IPS-18a (cell line): ENCODE measurements at regions not wholly inside any gene's neighbourhood (a gene's known extent, or its start where the extent isn't known, plus 50 kb on each side); places are given as distances from the start of the nearest gene placed in this dataset.

Experiments
- H3K27ac ChIP-seq: one replicate; pipeline ENCODE4 v1.5.1; 2013; ENCODE audit warnings: low read length
- H3K27me3 ChIP-seq: one replicate; pipeline ENCODE4 v1.6.1; 2013; ENCODE audit warnings: mild to moderate bottlenecking, low read length; ENCODE audit not compliant: control insufficient read depth, insufficient read depth
- H3K36me3 ChIP-seq: one replicate; pipeline ENCODE4 v1.6.1; 2013; ENCODE audit warnings: low read depth, low read length; ENCODE audit not compliant: control insufficient read depth
- H3K4me1 ChIP-seq: one replicate; pipeline ENCODE4 v1.6.1; 2013; ENCODE audit warnings: low read depth, low read length; ENCODE audit not compliant: control insufficient read depth
- H3K4me3 ChIP-seq: one replicate; pipeline ENCODE4 v1.5.1; 2013; ENCODE audit warnings: low read length
- H3K9ac ChIP-seq: one replicate; pipeline ENCODE4 v1.6.1; 2013; ENCODE audit warnings: mild to moderate bottlenecking, low read length, moderate library complexity
- H3K9me3 ChIP-seq: one replicate; pipeline ENCODE4 v1.6.1; 2013; ENCODE audit warnings: low read depth, low read length; ENCODE audit not compliant: control insufficient read depth

DNA sequence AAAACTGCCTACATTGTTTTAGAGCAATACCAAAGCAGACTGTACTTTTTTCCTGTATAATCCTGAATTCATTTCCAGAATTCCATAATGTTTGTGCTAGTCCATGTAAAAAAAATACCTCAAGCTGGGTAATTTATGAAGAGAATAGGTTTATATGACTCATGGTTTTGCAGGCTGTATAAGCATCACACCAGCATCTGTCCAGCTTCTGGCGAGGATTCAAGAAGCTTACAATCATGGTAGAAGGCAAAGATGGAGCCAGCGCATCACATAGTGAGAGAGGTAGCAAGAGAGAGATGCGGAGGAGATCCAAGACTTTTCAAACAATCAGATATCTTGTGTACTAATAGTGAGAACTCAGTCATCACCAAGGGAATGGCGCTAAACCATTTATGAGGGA, 280.3 kb upstream of the CDH9 start:
- no peaks in the 10 kb centered on the region for H3K36me3 ChIP-seq
- H3K4me1 ChIP-seq, result peaks cover 28% of the 10 kb centered on the region
- H3K9ac ChIP-seq, result no peak overlapping the region
- H3K27ac ChIP-seq, result no peak overlapping the region
- H3K9me3 ChIP-seq, result no peaks in the 10 kb centered on the region
- no peaks in the 10 kb centered on the region for H3K27me3 ChIP-seq
- H3K4me3 ChIP-seq, result no peak overlapping the region

- Histone ChIP-seq H3K4me1 (peaks cover 51% of the 10 kb centered on the region), H3K9ac (no peak overlapping the region)
Observed at GRCh38 chr5:27316271-27316650, 277.9 kb upstream of the CDH9 start.

DNA sequence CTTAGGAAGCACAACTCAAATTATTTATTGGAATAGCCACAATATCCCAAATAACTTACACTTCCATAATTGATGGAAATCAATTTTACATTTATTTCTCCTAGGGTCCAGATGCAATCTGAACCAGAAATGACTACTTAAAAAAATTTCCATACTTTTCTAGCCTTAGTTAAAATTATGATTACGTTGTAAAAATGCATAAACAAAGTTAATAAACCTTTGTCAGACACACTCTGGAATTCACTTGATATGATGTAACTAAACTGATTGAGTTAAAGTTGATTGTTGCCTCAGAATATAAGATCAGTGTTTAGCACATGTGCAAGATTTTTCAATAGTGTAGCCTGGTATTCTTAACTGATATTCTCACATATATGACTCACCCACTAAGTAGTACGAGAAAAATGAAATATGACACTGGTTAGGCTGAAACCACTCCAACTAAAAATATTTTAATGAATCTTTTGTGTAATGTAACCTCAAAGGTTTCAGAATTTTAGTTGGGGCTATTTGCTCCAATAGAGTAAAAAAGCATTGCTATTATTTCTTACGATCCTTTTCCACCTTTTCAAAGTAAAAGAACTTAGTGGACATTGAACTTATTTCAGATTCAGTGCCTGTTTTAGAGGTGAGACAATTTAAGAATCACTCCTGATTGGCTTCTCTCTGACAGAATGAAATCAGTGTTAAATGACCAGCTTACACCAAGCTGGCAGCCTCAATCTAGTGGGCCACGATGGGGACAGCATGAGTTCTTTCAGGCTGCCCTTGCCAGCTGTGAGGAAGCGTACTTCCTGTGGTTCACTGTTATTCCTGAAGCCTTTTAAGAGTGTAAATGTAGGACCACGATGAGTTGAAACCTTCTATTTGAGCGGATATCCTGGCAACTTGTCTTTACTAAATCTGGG, 277.2 kb upstream of the CDH9 start:
- Histone ChIP-seq H3K27ac (no peak overlapping the region), H3K27me3 (no peaks in the 10 kb centered on the region), H3K36me3 (no peaks in the 10 kb centered on the region), H3K4me3 (peak overlapping the region; percentile 34), H3K4me1 (peaks cover 57% of the 10 kb centered on the region), H3K9me3 (no peaks in the 10 kb centered on the region), H3K9ac (no peak overlapping the region)

More at GRCh38 chr5:27316271-27316650, 277.9 kb upstream of the CDH9 start:
- H3K9me3 ChIP-seq, result no peaks in the 10 kb centered on the region
- H3K27me3 ChIP-seq, result no peaks in the 10 kb centered on the region
- peak overlapping the region; percentile 34 for H3K4me3 ChIP-seq
- no peak overlapping the region for H3K27ac ChIP-seq
- H3K36me3 ChIP-seq, result no peaks in the 10 kb centered on the region

- Histone ChIP-seq H3K27me3 (no peaks in the 10 kb centered on the region), H3K36me3 (no peaks in the 10 kb centered on the region), H3K9ac (no peak overlapping the region)
Observed at GRCh38 chr5:27313549-27313948, 275.2 kb upstream of the CDH9 start.

GRCh38 chr5:27312291-27312893, 274.0 kb upstream of the CDH9 start:
- no peak overlapping the region for H3K27ac ChIP-seq
- H3K9ac ChIP-seq, result peak overlapping the region; percentile 5
- peaks cover 53% of the 10 kb centered on the region for H3K4me1 ChIP-seq
- H3K9me3 ChIP-seq, result no peaks in the 10 kb centered on the region
- no peaks in the 10 kb centered on the region for H3K27me3 ChIP-seq
- no peaks in the 10 kb centered on the region for H3K36me3 ChIP-seq
- H3K4me3 ChIP-seq, result no peak overlapping the region

More at GRCh38 chr5:27313549-27313948, 275.2 kb upstream of the CDH9 start:
- H3K27ac ChIP-seq, result no peak overlapping the region
- peaks cover 57% of the 10 kb centered on the region for H3K4me1 ChIP-seq
- H3K4me3 ChIP-seq, result no peak overlapping the region
- no peaks in the 10 kb centered on the region for H3K9me3 ChIP-seq

DNA sequence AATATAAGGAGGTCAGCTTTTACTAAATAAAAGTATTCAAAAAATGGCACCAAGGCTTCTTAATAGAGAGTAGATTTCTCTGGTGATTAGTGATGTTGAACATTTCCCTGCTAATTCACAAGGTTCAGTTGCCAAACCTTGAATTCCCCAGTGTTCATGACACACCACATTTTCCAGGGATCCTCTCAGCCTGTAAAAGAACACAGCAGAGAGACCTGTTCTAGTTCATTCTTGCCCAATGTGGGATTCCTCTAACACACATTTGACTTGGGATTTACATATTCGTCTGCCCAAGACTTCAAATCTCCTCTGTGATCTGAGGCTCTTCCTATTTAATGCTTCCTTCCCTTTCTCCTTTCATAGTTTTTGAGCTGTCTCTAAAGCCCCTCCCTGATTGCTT, 273.2 kb upstream of the CDH9 start:
- Histone ChIP-seq H3K9me3 (no peaks in the 10 kb centered on the region), H3K4me3 (no peak overlapping the region), H3K36me3 (no peaks in the 10 kb centered on the region), H3K4me1 (peaks cover 46% of the 10 kb centered on the region), H3K27ac (peak overlapping the region; percentile 48), H3K27me3 (no peaks in the 10 kb centered on the region), H3K9ac (no peak overlapping the region)

DNA sequence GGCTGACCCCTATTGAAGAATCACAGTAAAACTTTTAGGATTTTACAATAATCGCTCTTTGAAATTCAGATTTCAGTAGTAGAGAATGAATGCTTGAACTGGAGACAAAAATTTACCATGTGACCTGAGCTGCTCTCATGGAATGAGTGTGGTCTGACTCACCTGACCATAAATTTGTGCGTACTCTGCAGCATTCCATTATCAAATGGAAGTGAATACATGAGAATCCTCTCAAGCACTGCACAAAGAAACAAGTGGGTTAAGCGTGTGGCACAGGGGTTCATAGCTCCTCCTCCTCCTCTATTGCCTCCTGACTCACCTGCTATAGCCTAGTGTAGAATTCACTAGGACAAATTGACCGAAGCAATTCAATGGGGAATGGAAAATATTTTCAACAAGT, 269.8 kb upstream of the CDH9 start:
- no peaks in the 10 kb centered on the region for H3K27me3 ChIP-seq
- H3K9ac ChIP-seq, result no peak overlapping the region
- H3K4me1 ChIP-seq, result peaks cover 24% of the 10 kb centered on the region
- H3K27ac ChIP-seq, result no peak overlapping the region
- H3K36me3 ChIP-seq, result no peaks in the 10 kb centered on the region
- H3K9me3 ChIP-seq, result no peaks in the 10 kb centered on the region
- H3K4me3 ChIP-seq, result no peak overlapping the region

DNA sequence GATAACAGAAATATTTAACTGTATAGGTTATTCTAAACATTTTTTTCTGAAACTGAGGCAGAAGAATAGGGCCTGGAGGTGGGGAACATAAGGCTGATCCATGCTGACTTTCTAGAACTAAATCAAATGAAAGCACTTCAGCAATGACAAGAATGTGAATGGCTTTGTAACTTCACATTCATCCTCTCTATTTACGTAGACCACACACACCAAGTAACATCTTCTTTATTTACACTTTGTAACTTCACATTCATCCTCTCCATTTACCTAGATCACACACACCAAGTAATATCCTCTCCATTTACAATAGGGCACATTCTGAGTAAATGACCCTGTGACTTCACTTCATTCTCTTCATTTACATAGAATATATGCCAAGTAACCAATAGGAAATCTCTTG, 251.8 kb upstream of the CDH9 start:
- Histone ChIP-seq H3K4me1 (no peaks in the 10 kb centered on the region), H3K27me3 (no peaks in the 10 kb centered on the region), H3K4me3 (no peak overlapping the region), H3K9ac (no peak overlapping the region), H3K27ac (no peak overlapping the region), H3K36me3 (no peaks in the 10 kb centered on the region), H3K9me3 (peaks cover 10% of the 10 kb centered on the region)

DNA sequence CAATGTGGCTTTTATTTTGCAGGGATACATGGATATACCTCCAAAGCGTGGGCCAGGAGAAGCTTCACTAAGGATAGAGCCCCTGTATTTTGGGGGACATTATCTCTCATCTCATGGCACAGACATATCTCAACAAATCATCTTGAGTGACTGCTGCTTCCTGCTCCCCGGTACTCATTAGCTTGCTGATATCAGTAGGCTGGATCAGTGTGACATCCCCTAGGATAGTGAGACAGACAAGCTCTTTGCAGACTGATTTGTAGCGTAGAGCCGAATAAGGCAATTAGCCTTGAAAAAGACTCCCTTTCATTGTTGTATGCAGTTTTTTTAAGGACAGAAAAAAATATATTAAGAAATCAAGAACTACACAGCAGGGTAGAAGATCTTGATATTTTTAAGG, 237.7 kb upstream of the CDH9 start:
- Histone ChIP-seq H3K9me3 (no peaks in the 10 kb centered on the region), H3K27ac (no peak overlapping the region), H3K9ac (no peak overlapping the region), H3K36me3 (no peaks in the 10 kb centered on the region), H3K27me3 (no peaks in the 10 kb centered on the region), H3K4me3 (no peak overlapping the region), H3K4me1 (no peaks in the 10 kb centered on the region)

DNA sequence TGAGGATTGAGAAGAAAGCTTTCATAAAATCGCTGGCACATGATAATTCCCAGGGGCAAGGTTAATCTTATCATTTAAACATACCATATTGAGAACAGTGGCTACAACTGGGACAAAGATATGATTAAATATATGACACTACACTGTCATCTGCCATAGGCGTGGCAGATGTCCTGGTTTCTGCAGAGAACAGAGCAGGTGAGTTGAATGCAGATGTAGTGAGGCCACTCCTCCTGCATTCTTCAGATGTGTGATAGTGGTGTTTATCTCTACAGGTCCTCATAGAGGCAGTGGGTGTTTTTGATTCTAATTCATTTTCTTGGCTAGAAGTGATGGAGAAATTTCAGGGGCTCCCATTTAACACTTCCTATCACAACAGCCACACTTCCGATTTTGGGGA, 237.0 kb upstream of the CDH9 start:
- Histone ChIP-seq H3K4me3 (no peak overlapping the region), H3K27me3 (no peaks in the 10 kb centered on the region), H3K4me1 (no peaks in the 10 kb centered on the region), H3K36me3 (no peaks in the 10 kb centered on the region), H3K9ac (no peak overlapping the region), H3K9me3 (no peaks in the 10 kb centered on the region), H3K27ac (no peak overlapping the region)

DNA sequence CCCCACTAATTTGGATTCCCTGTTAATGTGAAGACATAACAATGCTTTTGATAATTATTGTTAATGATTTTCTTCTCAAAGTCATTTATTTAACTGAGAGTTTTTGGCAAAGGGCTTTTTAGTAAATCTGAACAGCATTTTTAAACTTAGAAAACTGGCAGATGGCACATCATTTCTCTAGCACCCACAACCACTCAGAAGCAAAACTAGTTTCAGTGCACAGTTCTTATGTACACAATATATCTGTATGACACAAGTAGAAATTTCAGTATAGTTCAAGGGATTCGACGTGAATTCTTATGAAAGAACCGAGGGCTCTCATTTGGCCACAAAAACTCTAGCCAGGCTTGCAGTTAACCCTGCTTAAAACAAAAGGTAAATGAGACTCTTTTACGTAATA, 231.4 kb upstream of the CDH9 start:
- Histone ChIP-seq H3K9ac (no peak overlapping the region), H3K4me3 (no peak overlapping the region), H3K27ac (no peak overlapping the region), H3K27me3 (no peaks in the 10 kb centered on the region), H3K9me3 (no peaks in the 10 kb centered on the region), H3K36me3 (no peaks in the 10 kb centered on the region), H3K4me1 (no peaks in the 10 kb centered on the region)
